OCI-LY3 (cell line): ENCODE measurements at regions not wholly inside any gene's neighbourhood (a gene's known extent, or its start where the extent isn't known, plus 50 kb on each side); places are given as distances from the start of the nearest gene placed in this dataset.

Source experiments
- EZH2phosphoT487 ChIP-seq: fragments of 200-600 bp; shearing (Covaris generic); IDR thresholded peaks from 2 replicates; pipeline ENCODE4 v1.6.1; 2018; ENCODE audit warnings: antibody characterized with exemption, mixed run types, low read depth
- TF ChIP-seq, protein P1 (sequence below): fragments of 200-600, 300-600 bp; sonication (generic); IDR thresholded peaks from 2 replicates; pipeline ENCODE4 v1.5.1; 2014; ENCODE audit warnings: antibody characterized with exemption, low read length, low read depth

- TF ChIP-seq EZH2phosphoT487, result no peak
- TF ChIP-seq, protein P1, sequence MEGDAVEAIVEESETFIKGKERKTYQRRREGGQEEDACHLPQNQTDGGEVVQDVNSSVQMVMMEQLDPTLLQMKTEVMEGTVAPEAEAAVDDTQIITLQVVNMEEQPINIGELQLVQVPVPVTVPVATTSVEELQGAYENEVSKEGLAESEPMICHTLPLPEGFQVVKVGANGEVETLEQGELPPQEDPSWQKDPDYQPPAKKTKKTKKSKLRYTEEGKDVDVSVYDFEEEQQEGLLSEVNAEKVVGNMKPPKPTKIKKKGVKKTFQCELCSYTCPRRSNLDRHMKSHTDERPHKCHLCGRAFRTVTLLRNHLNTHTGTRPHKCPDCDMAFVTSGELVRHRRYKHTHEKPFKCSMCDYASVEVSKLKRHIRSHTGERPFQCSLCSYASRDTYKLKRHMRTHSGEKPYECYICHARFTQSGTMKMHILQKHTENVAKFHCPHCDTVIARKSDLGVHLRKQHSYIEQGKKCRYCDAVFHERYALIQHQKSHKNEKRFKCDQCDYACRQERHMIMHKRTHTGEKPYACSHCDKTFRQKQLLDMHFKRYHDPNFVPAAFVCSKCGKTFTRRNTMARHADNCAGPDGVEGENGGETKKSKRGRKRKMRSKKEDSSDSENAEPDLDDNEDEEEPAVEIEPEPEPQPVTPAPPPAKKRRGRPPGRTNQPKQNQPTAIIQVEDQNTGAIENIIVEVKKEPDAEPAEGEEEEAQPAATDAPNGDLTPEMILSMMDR, result no peak
These were observed 129.2 kb upstream of the MSX1 start for GRCh38 chr4:4730249-4730648.
